ENCODE measurements at regions not wholly inside any gene's neighbourhood (a gene's known extent, or its start where the extent isn't known, plus 50 kb on each side); places are given as distances from the start of the nearest gene placed in this dataset.

GRCh38 chr18:78396756-78397155, 582.9 kb upstream of the SALL3 start:
- TF ChIP-seq CTCF (IDR thresholded peaks at IDR 0.05) (no peak), POLR2A (IDR thresholded peaks at IDR 0.05) (no peak)
